Naive thymus-derived CD8-positive, alpha-beta T cell (primary cell): ENCODE measurements at regions not wholly inside any gene's neighbourhood (a gene's known extent, or its start where the extent isn't known, plus 50 kb on each side); places are given as distances from the start of the nearest gene placed in this dataset.

Experiments
- ATAC-seq, 2 donors: fragments of 150-1000 bp; cut with Tn5 transposase in 1 of 2; sonication (Bioruptor Pico), chemical (Tn5 transposase) in 1 of 2; 1 replicate in 1 of 2; 2 replicates in 1 of 2; pipeline ENCODE4 v1.10.0; 2021; ENCODE audit warnings: mild to moderate bottlenecking in 2 of 2, moderate library complexity in 2 of 2
- POLR2A ChIA-PET: fragments of 350-600 bp; sonication (Branson Sonifier 250); formaldehyde crosslinking; loops from one replicate; lab custom pipeline; 2021; ENCODE audit warnings: antibody characterized with exemption; lab: Charles Lee
- DNase-seq, 10 donors: peaks; one replicate each; pipeline versions ENCODE4 v3.0.0 to v3.0.0-alpha.2; 2020 to 2022
- H3K27ac Mint-ChIP-seq, 10 donors: one replicate each; pipeline ENCODE4 v1.8.0; 2020 to 2022; ENCODE audit warnings: mild to moderate bottlenecking in 10 of 10, mixed read lengths in 10 of 10, moderate library complexity in 4 of 10, inconsistent platforms in 1 of 10
- H3K27me3 Mint-ChIP-seq, 5 donors: one replicate each; pipeline ENCODE4 v1.8.0; 2021 to 2022; ENCODE audit warnings: mixed read lengths in 5 of 5
- H3K36me3 Mint-ChIP-seq, 3 donors: one replicate each; pipeline ENCODE4 v1.8.0; 2020 to 2022; ENCODE audit warnings: mixed read lengths in 3 of 3, mild to moderate bottlenecking in 2 of 3, inconsistent platforms in 1 of 3
- H3K4me1 Mint-ChIP-seq, 4 donors: one replicate each; pipeline ENCODE4 v1.8.0; 2021 to 2022; ENCODE audit warnings: mixed read lengths in 4 of 4
- H3K4me3 Mint-ChIP-seq, 10 donors: one replicate each; pipeline ENCODE4 v1.8.0; 2020 to 2022; ENCODE audit warnings: mild to moderate bottlenecking in 10 of 10, mixed read lengths in 10 of 10, moderate library complexity in 6 of 10, inconsistent platforms in 1 of 10
- H3K9me3 Mint-ChIP-seq, 9 donors: one replicate each; pipeline ENCODE4 v1.8.0; 2020 to 2022; ENCODE audit warnings: mixed read lengths in 9 of 9, mild to moderate bottlenecking in 3 of 9, inconsistent platforms in 1 of 9, moderate library complexity in 1 of 9

GRCh38 chr20:16220826-16221225, 352.4 kb downstream of the KIF16B start:
- Mint-ChIP-seq H3K27me3 (peaks cover 0 to 5% (median 0%) of the 10 kb centered on the region in 5 donors), H3K9me3 (peaks cover 0 to 19% (median 5%) of the 10 kb centered on the region in 9 donors), H3K27ac (no peak overlapping the region), H3K4me3 (no peak overlapping the region), H3K4me1 (no peaks in the 10 kb centered on the region), H3K36me3 (peaks cover 0 to 6% (median 0%) of the 10 kb centered on the region in 3 donors)
- POLR2A ChIA-PET = no interaction called here
- DNase-seq (no peak), ATAC-seq (no peak)

- Mint-ChIP-seq H3K27ac (no peak overlapping the region), H3K9me3 (peaks cover 0 to 19% (median 5%) of the 10 kb centered on the region in 9 donors), H3K4me3 (no peak overlapping the region), H3K27me3 (peaks cover 0 to 5% (median 0%) of the 10 kb centered on the region in 5 donors), H3K36me3 (peaks cover 0 to 6% (median 0%) of the 10 kb centered on the region in 3 donors), H3K4me1 (peaks cover 0 to 4% (median 0%) of the 10 kb centered on the region in 4 donors)
- DNase-seq = no peak
- ATAC-seq = no peak
- POLR2A ChIA-PET = no interaction called here
These were observed 354.1 kb downstream of the KIF16B start for GRCh38 chr20:16219182-16219581.

GRCh38 chr20:16216914-16217230, 356.4 kb downstream of the KIF16B start:
- POLR2A ChIA-PET = no interaction called here
- Mint-ChIP-seq H3K4me1 (peaks cover 0 to 4% (median 0%) of the 10 kb centered on the region in 4 donors), H3K27me3 (peaks cover 0 to 5% (median 0%) of the 10 kb centered on the region in 5 donors), H3K36me3 (peaks cover 0 to 6% (median 0%) of the 10 kb centered on the region in 3 donors), H3K4me3 (no peak overlapping the region), H3K27ac (no peak overlapping the region), H3K9me3 (peaks cover 0 to 19% (median 5%) of the 10 kb centered on the region in 9 donors)
- ATAC-seq (no peak), DNase-seq (no peak)

GRCh38 chr20:16216227-16216913, 356.9 kb downstream of the KIF16B start:
- peaks cover 0 to 6% (median 0%) of the 10 kb centered on the region in 3 donors for H3K36me3 Mint-ChIP-seq
- peaks cover 0 to 4% (median 0%) of the 10 kb centered on the region in 4 donors for H3K4me1 Mint-ChIP-seq
- POLR2A ChIA-PET = no interaction called here
- no peak overlapping the region for H3K4me3 Mint-ChIP-seq
- H3K27me3 Mint-ChIP-seq = peaks cover 0 to 5% (median 0%) of the 10 kb centered on the region in 5 donors
- no peak overlapping the region for H3K27ac Mint-ChIP-seq
- ATAC-seq (no peak), DNase-seq (no peak)
- H3K9me3 Mint-ChIP-seq = peaks cover 0 to 19% (median 5%) of the 10 kb centered on the region in 9 donors

- POLR2A ChIA-PET = no interaction called here
- H3K4me1 Mint-ChIP-seq = peaks cover 0 to 4% (median 0%) of the 10 kb centered on the region in 4 donors
- DNase-seq (no peak), ATAC-seq (no peak)
- peaks cover 0 to 12% (median 0%) of the 10 kb centered on the region in 9 donors for H3K9me3 Mint-ChIP-seq
- H3K27me3 Mint-ChIP-seq = peaks cover 0 to 4% (median 0%) of the 10 kb centered on the region in 5 donors
- no peak overlapping the region for H3K4me3 Mint-ChIP-seq
- H3K36me3 Mint-ChIP-seq = no peaks in the 10 kb centered on the region
- no peak overlapping the region for H3K27ac Mint-ChIP-seq
These were observed 358.2 kb downstream of the KIF16B start for GRCh38 chr20:16215041-16215440.

GRCh38 chr20:16212790-16213189, 360.5 kb downstream of the KIF16B start:
- Mint-ChIP-seq H3K9me3 (peaks cover 0 to 10% (median 2%) of the 10 kb centered on the region in 9 donors), H3K27me3 (peaks cover 0 to 4% (median 0%) of the 10 kb centered on the region in 5 donors), H3K4me1 (peaks cover 0 to 4% (median 0%) of the 10 kb centered on the region in 4 donors), H3K27ac (no peak overlapping the region), H3K4me3 (no peak overlapping the region), H3K36me3 (no peaks in the 10 kb centered on the region)
- DNase-seq = no peak
- POLR2A ChIA-PET = no interaction called here
- no peak for ATAC-seq

GRCh38 chr20:16209951-16210361, 363.3 kb downstream of the KIF16B start:
- peak overlapping the region in 1 of 10 donors; percentile 40 for H3K27ac Mint-ChIP-seq
- POLR2A ChIA-PET = no interaction called here
- H3K36me3 Mint-ChIP-seq = no peaks in the 10 kb centered on the region
- H3K9me3 Mint-ChIP-seq = peaks cover 0 to 10% (median 0%) of the 10 kb centered on the region in 9 donors
- ATAC-seq = no peak
- H3K27me3 Mint-ChIP-seq = peaks cover 0 to 4% (median 0%) of the 10 kb centered on the region in 5 donors
- peaks cover 0 to 6% (median 0%) of the 10 kb centered on the region in 4 donors for H3K4me1 Mint-ChIP-seq
- DNase-seq = no peak
- H3K4me3 Mint-ChIP-seq = no peak overlapping the region

GRCh38 chr20:16209357-16209756, 363.9 kb downstream of the KIF16B start:
- ATAC-seq (no peak), DNase-seq (no peak)
- POLR2A ChIA-PET = no interaction called here
- Mint-ChIP-seq H3K27me3 (peaks cover 0 to 4% (median 0%) of the 10 kb centered on the region in 5 donors), H3K9me3 (peaks cover 0 to 13% (median 0%) of the 10 kb centered on the region in 9 donors), H3K4me1 (peaks cover 0 to 5% (median 0%) of the 10 kb centered on the region in 4 donors), H3K4me3 (no peak overlapping the region), H3K27ac (no peak overlapping the region), H3K36me3 (no peaks in the 10 kb centered on the region)

- POLR2A ChIA-PET = no interaction called here
- no peak overlapping the region for H3K4me3 Mint-ChIP-seq
- peaks cover 0 to 5% (median 0%) of the 10 kb centered on the region in 4 donors for H3K4me1 Mint-ChIP-seq
- H3K27me3 Mint-ChIP-seq = peaks cover 0 to 4% (median 0%) of the 10 kb centered on the region in 5 donors
- ATAC-seq (no peak), DNase-seq (no peak)
- peaks cover 0 to 20% (median 0%) of the 10 kb centered on the region in 9 donors for H3K9me3 Mint-ChIP-seq
- no peak overlapping the region for H3K27ac Mint-ChIP-seq
- H3K36me3 Mint-ChIP-seq = no peaks in the 10 kb centered on the region
These were observed 364.8 kb downstream of the KIF16B start for GRCh38 chr20:16208443-16208842.

- no peak overlapping the region for H3K4me3 Mint-ChIP-seq
- H3K36me3 Mint-ChIP-seq = no peaks in the 10 kb centered on the region
- H3K4me1 Mint-ChIP-seq = peaks cover 0 to 5% (median 0%) of the 10 kb centered on the region in 4 donors
- DNase-seq (no peak), ATAC-seq (no peak)
- peaks cover 0 to 20% (median 0%) of the 10 kb centered on the region in 9 donors for H3K9me3 Mint-ChIP-seq
- POLR2A ChIA-PET = no interaction called here
- H3K27ac Mint-ChIP-seq = no peak overlapping the region
- peaks cover 0 to 9% (median 0%) of the 10 kb centered on the region in 5 donors for H3K27me3 Mint-ChIP-seq
These were observed 366.4 kb downstream of the KIF16B start for GRCh38 chr20:16206817-16207216.

- DNase-seq (no peak), ATAC-seq (no peak)
- no peaks in the 10 kb centered on the region for H3K36me3 Mint-ChIP-seq
- H3K27ac Mint-ChIP-seq = no peak overlapping the region
- H3K4me3 Mint-ChIP-seq = no peak overlapping the region
- POLR2A ChIA-PET = no interaction called here
- peaks cover 0 to 13% (median 0%) of the 10 kb centered on the region in 5 donors for H3K27me3 Mint-ChIP-seq
- H3K9me3 Mint-ChIP-seq = peaks cover 0 to 20% (median 2%) of the 10 kb centered on the region in 9 donors
- H3K4me1 Mint-ChIP-seq = peaks cover 0 to 5% (median 0%) of the 10 kb centered on the region in 4 donors
These were observed 367.7 kb downstream of the KIF16B start for GRCh38 chr20:16205507-16205906.

- no peak overlapping the region for H3K4me3 Mint-ChIP-seq
- no peak for ATAC-seq
These were observed 370.2 kb downstream of the KIF16B start for GRCh38 chr20:16203096-16203495.

GRCh38 chr20:16201191-16201590, 372.1 kb downstream of the KIF16B start:
- H3K27me3 Mint-ChIP-seq = peaks cover 0 to 8% (median 0%) of the 10 kb centered on the region in 5 donors
- no peak overlapping the region for H3K4me3 Mint-ChIP-seq
- H3K27ac Mint-ChIP-seq = no peak overlapping the region
- POLR2A ChIA-PET = no interaction called here
- no peak for ATAC-seq
- H3K9me3 Mint-ChIP-seq = peaks cover 3 to 12% (median 5%) of the 10 kb centered on the region in 9 donors
- H3K4me1 Mint-ChIP-seq = no peaks in the 10 kb centered on the region
- DNase-seq = no peak
- H3K36me3 Mint-ChIP-seq = no peaks in the 10 kb centered on the region

More at GRCh38 chr20:16203096-16203495, 370.2 kb downstream of the KIF16B start:
- no peak overlapping the region for H3K27ac Mint-ChIP-seq
- peaks cover 0 to 5% (median 0%) of the 10 kb centered on the region in 4 donors for H3K4me1 Mint-ChIP-seq
- H3K27me3 Mint-ChIP-seq = peaks cover 0 to 8% (median 0%) of the 10 kb centered on the region in 5 donors
- H3K9me3 Mint-ChIP-seq = peaks cover 3 to 11% (median 4%) of the 10 kb centered on the region in 9 donors
- POLR2A ChIA-PET = no interaction called here
- DNase-seq = no peak
- no peaks in the 10 kb centered on the region for H3K36me3 Mint-ChIP-seq
